ENCODE measurements at regions not wholly inside any gene's neighbourhood (a gene's known extent, or its start where the extent isn't known, plus 50 kb on each side); places are given as distances from the start of the nearest gene placed in this dataset.

DNA sequence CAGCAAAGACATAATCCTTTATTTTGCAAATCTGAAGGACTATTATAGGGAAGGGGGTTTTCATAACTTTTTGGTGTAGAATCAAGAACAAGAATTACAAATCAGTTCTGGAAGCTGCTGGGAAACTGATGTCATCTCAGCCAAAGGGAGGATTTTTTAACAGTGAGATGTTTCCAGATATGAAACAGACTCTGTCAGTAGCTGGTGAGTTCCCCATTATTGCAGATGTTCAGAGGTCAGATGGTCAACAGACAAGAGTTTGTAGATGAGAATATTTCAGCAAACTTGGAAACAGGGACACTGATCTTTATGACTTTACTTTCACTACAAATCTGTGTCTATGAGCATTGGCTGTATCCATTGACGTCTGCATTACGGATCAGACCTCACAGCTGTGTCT, 71.9 kb upstream of the LPP start:
- DNase-seq: no peak

DNA sequence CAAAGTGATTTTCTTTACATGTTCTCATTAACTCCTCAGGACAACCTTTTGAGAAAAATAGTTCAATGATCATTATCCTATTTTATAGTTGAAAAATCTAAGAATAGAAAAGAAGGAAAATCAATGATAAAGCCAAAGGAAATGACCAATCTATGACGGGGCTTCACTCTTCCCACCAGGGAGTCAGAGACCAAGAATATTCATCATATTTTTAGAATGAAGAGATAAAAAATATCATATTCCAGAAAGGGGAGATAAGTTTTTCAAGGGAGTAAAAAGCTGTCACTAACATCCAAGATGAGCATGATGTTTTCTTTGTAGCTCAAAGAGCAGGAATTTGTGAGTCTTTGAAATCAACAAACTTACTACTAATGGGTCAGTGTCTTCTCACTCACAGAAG, 71.5 kb upstream of the LPP start:
- no peak for DNase-seq

DNA sequence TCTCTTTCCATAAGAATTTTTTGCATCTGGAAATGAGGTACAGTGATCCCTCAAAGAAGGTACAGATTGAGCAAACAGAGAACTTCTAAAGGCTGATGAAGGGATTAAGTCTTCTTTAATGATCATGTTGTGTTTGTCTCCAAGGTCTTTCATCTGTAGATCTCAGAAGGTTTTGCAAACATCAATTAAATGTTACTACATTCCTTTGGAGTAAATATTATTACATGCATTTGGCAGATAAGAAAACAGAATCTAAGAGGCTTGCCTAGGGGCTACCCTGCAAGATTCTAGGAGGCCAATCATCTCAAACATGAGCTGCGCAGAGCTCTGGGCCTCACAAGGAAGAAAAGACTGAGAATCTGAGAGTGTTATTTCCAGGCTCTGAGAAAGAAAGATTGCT, 70.9 kb upstream of the LPP start:
- DNase-seq: no peak

DNA sequence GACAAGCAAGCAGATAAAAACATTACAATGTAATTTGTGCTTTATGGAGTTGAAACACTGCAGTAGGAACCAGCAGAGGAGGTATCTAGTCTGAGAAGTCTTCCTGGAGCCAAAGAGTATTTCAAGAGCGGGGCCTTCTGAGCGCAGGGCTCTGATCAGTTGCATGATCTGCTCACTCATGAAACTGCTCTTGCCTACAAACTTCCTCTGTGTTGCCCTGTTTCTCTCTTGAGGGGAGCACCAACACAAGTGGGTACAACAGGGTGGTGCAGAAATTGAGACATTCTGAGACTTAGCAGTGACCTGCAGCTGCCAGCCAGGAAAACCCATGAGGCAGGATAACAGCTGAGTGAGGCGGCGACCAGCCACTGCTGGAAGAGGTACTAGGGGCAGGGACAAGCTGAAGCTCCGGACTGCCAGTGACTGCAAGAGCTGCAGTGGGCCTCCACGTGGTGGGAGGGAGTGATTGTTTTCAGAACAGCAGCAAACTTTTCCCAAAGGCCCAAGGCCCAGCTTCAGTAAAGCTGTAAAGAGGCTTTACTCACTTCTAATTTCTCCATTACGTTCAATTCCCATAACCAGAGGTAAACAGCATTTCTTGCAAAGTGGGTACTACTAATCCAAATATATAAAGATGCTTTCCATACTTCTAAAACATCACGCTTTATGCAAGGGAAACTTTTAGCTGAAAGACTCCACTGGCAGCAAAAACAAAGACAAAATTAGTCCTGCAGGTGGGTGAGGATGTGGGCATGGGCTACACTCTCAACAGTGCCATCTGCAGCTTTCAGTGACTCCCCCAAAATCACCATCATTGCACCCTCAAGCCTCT, 69.0 kb upstream of the LPP start:
- DNase-seq: no peak

DNA sequence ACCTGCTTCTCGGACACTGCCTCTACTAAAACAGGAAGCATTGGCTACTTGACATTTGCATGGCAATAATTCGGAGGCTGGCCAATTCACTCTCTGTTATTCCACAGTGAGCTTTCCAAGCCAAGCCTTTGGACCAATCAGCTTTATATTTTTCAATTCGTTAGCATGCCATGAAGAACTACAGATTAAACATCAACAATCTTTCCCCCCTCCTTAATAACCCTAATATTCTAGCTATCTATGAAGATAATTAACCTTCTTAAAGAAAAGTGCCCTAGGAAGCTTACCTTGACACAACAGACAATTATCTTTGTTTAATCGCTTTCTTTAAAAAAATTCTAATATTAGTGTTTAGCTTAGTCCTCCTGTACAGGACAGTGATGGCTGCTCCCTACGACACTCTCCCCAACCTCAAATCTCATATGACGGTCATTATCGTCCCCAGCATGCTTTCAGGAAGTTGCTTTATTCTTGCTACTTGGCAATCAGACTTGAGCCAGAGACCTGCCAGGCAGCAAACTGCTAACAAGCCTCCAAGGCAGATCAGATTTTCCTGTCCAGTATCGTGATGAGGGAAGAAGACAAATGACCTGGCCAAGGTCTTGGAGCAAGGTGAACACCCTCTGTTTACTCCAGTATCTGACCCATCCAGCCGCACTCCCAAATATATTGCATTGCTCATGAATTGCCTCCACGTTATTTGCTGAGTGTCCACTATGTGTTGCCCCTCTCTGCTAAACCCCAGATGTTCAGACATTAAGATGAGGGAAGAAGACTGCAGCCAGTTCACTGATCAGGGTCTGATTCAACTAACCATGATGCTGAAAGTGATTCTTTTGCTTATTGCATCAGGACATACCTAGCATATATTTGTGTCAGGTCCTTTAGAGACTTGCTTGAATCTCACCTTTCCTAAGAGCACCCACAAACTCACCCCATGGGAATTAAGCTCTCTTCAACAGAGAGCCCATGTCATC, 68.1 kb upstream of the LPP start:
- no peak for DNase-seq

DNA sequence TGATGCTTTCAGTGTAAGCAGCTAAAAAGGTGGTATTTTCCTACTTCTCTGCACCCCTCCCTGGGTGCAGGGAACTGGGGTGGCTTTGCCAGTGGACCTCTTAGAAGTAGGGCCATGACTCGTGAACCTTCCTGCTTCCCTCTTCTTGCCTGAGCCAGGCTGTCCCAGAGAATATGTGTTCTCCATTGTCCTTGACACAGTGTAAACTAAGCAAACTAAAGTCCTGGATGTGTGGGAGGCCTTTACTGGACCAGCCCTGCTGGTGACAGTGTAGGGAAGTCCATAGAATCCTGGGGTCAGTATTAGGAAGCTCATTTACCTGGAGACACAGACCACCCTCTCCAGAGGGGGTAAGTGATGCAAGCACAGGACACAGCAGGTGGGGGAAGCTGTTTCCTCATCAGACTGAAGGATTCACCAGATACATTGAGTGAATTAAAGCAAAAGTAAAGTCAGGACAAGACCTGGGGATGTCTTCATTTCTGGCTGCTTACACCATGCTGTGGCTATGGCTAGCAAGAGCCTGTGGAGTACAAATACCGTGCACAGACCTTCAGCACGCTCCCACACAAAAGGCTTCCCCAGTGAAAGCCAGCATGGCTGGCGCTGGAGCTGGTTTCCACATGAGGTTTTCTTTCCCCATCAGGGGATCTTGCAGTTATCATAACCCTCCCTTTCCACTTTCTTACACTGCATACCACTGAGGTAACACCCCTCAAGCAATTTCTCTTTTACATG, 64.8 kb upstream of the LPP start:
- DNase-seq: no peak

GRCh38 chr3:188090620-188091309, 63.2 kb upstream of the LPP start:
- no peak for DNase-seq

DNA sequence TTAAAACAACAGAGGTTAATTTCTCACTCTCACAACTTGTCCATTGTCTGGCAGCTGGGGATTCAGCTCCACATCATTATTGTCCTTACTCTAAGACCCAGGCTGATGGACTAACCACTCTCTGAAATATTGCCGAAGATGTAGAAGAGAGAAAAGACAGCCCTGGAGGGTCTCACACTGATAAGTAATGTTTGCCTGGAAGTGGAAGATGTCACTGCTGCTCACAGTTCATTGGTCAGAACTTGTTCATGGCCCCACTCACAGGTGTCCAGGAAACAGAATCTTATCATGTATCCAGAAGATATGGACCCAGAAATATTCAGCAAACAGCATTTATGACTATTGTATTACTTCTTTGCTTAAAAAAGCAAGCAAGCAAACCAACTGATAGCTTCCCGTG, 62.2 kb upstream of the LPP start:
- DNase-seq: no peak

DNA sequence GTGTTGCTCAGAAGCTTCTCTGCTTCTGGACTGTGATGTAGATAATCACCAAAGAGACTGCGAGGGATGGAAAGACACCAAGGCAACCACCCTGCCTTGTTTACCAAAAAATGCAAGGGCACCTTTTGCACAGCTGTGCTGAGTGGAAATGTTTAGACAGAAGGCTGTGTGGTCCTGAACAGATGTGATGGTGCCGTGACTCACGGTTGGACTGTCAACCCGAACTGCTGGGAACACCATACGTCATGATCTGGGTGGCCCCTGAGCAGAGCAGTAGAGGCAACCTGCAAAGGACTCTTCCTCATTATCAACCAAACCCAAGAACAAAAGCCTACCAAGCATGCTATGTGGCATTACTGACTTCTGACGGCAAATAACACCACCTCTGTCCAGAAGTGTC, 61.3 kb upstream of the LPP start:
- DNase-seq: no peak

- DNase-seq: no peak
Measured at GRCh38 chr3:188095431-188095830, 58.5 kb upstream of the LPP start.

GRCh38 chr3:188097791-188098190, 56.2 kb upstream of the LPP start:
- no peak for DNase-seq

- DNase-seq: no peak
Measured at GRCh38 chr3:188099907-188100306, 54.0 kb upstream of the LPP start.

DNA sequence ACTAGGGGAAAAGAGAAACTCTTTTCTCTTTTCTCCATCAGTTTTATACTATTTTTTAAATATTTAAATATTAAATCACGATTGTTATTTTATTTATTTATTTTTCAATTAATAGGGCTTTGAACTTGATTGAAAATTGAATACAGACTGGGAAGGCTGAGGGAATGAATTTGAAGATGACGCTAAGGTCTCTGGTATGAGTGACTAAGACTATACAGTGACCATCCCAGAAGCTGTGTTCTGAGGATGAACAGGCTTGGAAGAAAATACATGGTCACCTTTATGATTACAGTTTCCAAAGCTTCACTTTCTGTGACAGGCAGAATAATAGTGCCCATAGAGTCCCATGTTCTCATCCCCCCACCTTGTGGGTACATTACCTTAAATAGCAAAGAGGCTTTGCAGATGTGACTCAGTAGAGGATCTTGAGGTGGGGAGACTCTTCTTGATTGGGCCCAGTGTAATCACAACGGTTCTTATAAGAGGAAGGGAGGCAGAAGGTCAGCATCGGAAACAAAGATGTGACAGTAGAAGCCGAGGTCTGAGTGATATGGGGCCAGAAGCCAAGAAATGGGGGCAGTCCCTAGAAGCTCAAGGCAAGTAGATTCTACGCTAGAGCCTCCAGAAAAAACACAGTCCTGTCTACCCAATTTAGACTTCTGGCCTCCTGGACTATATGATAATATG, 51.0 kb upstream of the LPP start:
- no peak for DNase-seq

DNA sequence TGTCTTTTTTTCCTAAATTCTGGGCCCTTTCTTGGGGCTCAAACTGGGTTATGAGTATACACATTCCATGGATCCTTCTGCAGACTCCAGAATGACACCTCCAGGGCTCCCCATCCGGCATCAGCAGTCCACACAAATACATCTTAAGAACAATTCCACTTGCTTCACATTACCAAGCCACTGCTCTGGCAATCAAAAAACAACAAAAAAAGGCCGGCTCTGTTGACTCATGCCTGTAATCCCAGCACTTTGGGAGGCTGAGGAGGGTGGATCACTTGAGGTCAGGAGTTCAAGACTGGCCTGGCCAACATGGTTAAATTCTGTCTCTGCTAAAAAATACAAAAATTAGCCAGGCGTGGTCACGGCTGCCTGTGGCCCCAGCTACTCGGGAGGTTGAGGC, 49.9 kb upstream of the LPP start:
- DNase-seq: no peak

Measured in NCI-H82 (cell line).